ENCODE measurements at regions not wholly inside any gene's neighbourhood (a gene's known extent, or its start where the extent isn't known, plus 50 kb on each side); places are given as distances from the start of the nearest gene placed in this dataset.

- H3K4me1 Mint-ChIP-seq (ENCODE audit: low read depth), result no peaks in the 10 kb centered on the region
- H3K36me3 Mint-ChIP-seq (ENCODE audit: low read depth), result no peaks in the 10 kb centered on the region
- H3K4me3 Mint-ChIP-seq (ENCODE audit: low read depth), result no peak overlapping the region
- H3K27me3 Mint-ChIP-seq (ENCODE audit: low read depth), result no peaks in the 10 kb centered on the region
- intact Hi-C loops (cut with micrococcal nuclease), result no loop called here
- DNase-seq (ENCODE audit: low spot score), result no peak
- H3K9me3 Mint-ChIP-seq, result no peaks in the 10 kb centered on the region
- H3K27ac Mint-ChIP-seq, result no peak overlapping the region
Measured at GRCh38 chr20:60676011-60676410, 576.0 kb upstream of the CDH4 start.

- Mint-ChIP-seq H3K27ac (no peak overlapping the region), H3K4me1 (ENCODE audit: low read depth) (no peaks in the 10 kb centered on the region), H3K36me3 (ENCODE audit: low read depth) (no peaks in the 10 kb centered on the region), H3K9me3 (no peaks in the 10 kb centered on the region), H3K4me3 (ENCODE audit: low read depth) (no peak overlapping the region), H3K27me3 (ENCODE audit: low read depth) (no peaks in the 10 kb centered on the region)
- no peak for DNase-seq (ENCODE audit: low spot score)
- intact Hi-C loops (cut with micrococcal nuclease), result no loop called here
Measured at GRCh38 chr20:60677819-60678218, 574.2 kb upstream of the CDH4 start.

- Mint-ChIP-seq H3K4me3 (ENCODE audit: low read depth) (no peak overlapping the region), H3K27ac (no peak overlapping the region), H3K4me1 (ENCODE audit: low read depth) (no peaks in the 10 kb centered on the region)
Measured at GRCh38 chr20:60680554-60680953, 571.5 kb upstream of the CDH4 start.

GRCh38 chr20:60687213-60687612 lies 564.8 kb upstream of the CDH4 start:
- no peak overlapping the region for H3K27ac Mint-ChIP-seq
- intact Hi-C loops (cut with micrococcal nuclease), result no loop called here
- no peaks in the 10 kb centered on the region for H3K9me3 Mint-ChIP-seq
- H3K4me1 Mint-ChIP-seq (ENCODE audit: low read depth), result no peaks in the 10 kb centered on the region
- no peaks in the 10 kb centered on the region for H3K36me3 Mint-ChIP-seq (ENCODE audit: low read depth)
- no peak for DNase-seq (ENCODE audit: low spot score)
- no peak overlapping the region for H3K4me3 Mint-ChIP-seq (ENCODE audit: low read depth)
- no peaks in the 10 kb centered on the region for H3K27me3 Mint-ChIP-seq (ENCODE audit: low read depth)

More at GRCh38 chr20:60680554-60680953, 571.5 kb upstream of the CDH4 start:
- intact Hi-C loops (cut with micrococcal nuclease), result no loop called here
- no peak for DNase-seq (ENCODE audit: low spot score)
- no peaks in the 10 kb centered on the region for H3K27me3 Mint-ChIP-seq (ENCODE audit: low read depth)
- H3K9me3 Mint-ChIP-seq, result no peaks in the 10 kb centered on the region
- H3K36me3 Mint-ChIP-seq (ENCODE audit: low read depth), result no peaks in the 10 kb centered on the region

- Mint-ChIP-seq H3K27me3 (ENCODE audit: low read depth) (no peaks in the 10 kb centered on the region), H3K36me3 (ENCODE audit: low read depth) (no peaks in the 10 kb centered on the region), H3K9me3 (no peaks in the 10 kb centered on the region), H3K27ac (no peak overlapping the region), H3K4me3 (ENCODE audit: low read depth) (no peak overlapping the region), H3K4me1 (ENCODE audit: low read depth) (no peaks in the 10 kb centered on the region)
- intact Hi-C loops (cut with micrococcal nuclease), result no loop called here
- no peak for DNase-seq (ENCODE audit: low spot score)
Measured at GRCh38 chr20:60690771-60691170, 561.3 kb upstream of the CDH4 start.

- Mint-ChIP-seq H3K4me3 (ENCODE audit: low read depth) (no peak overlapping the region), H3K27me3 (ENCODE audit: low read depth) (no peaks in the 10 kb centered on the region), H3K36me3 (ENCODE audit: low read depth) (no peaks in the 10 kb centered on the region), H3K4me1 (ENCODE audit: low read depth) (no peaks in the 10 kb centered on the region), H3K9me3 (no peaks in the 10 kb centered on the region), H3K27ac (no peak overlapping the region)
- intact Hi-C loops (cut with micrococcal nuclease), result no loop called here
- no peak for DNase-seq (ENCODE audit: low spot score)
Measured at GRCh38 chr20:60691966-60692615, 560.0 kb upstream of the CDH4 start.

GRCh38 chr20:60693496-60694133 lies 558.4 kb upstream of the CDH4 start:
- no peak overlapping the region for H3K4me3 Mint-ChIP-seq (ENCODE audit: low read depth)
- H3K36me3 Mint-ChIP-seq (ENCODE audit: low read depth), result no peaks in the 10 kb centered on the region
- no peak overlapping the region for H3K27ac Mint-ChIP-seq
- intact Hi-C loops (cut with micrococcal nuclease), result no loop called here
- no peaks in the 10 kb centered on the region for H3K9me3 Mint-ChIP-seq
- H3K4me1 Mint-ChIP-seq (ENCODE audit: low read depth), result no peaks in the 10 kb centered on the region
- DNase-seq (ENCODE audit: low spot score), result no peak
- no peaks in the 10 kb centered on the region for H3K27me3 Mint-ChIP-seq (ENCODE audit: low read depth)

GRCh38 chr20:60694763-60695162 lies 557.3 kb upstream of the CDH4 start:
- Mint-ChIP-seq H3K27me3 (ENCODE audit: low read depth) (no peaks in the 10 kb centered on the region), H3K9me3 (no peaks in the 10 kb centered on the region), H3K27ac (no peak overlapping the region), H3K4me3 (ENCODE audit: low read depth) (no peak overlapping the region), H3K36me3 (ENCODE audit: low read depth) (no peaks in the 10 kb centered on the region), H3K4me1 (ENCODE audit: low read depth) (no peaks in the 10 kb centered on the region)
- DNase-seq (ENCODE audit: low spot score), result no peak
- intact Hi-C loops (cut with micrococcal nuclease), result no loop called here

GRCh38 chr20:60695226-60696000 lies 556.6 kb upstream of the CDH4 start:
- Mint-ChIP-seq H3K27me3 (ENCODE audit: low read depth) (no peaks in the 10 kb centered on the region), H3K36me3 (ENCODE audit: low read depth) (no peaks in the 10 kb centered on the region), H3K4me3 (ENCODE audit: low read depth) (no peak overlapping the region), H3K27ac (no peak overlapping the region), H3K4me1 (ENCODE audit: low read depth) (no peaks in the 10 kb centered on the region), H3K9me3 (no peaks in the 10 kb centered on the region)
- no peak for DNase-seq (ENCODE audit: low spot score)
- intact Hi-C loops (cut with micrococcal nuclease), result no loop called here

GRCh38 chr20:60697252-60697651 lies 554.8 kb upstream of the CDH4 start:
- no peaks in the 10 kb centered on the region for H3K36me3 Mint-ChIP-seq (ENCODE audit: low read depth)
- intact Hi-C loops (cut with micrococcal nuclease), result no loop called here
- H3K9me3 Mint-ChIP-seq, result no peaks in the 10 kb centered on the region
- no peak for DNase-seq (ENCODE audit: low spot score)
- H3K27me3 Mint-ChIP-seq (ENCODE audit: low read depth), result no peaks in the 10 kb centered on the region
- no peaks in the 10 kb centered on the region for H3K4me1 Mint-ChIP-seq (ENCODE audit: low read depth)
- no peak overlapping the region for H3K4me3 Mint-ChIP-seq (ENCODE audit: low read depth)
- no peak overlapping the region for H3K27ac Mint-ChIP-seq

GRCh38 chr20:60700728-60701127 lies 551.3 kb upstream of the CDH4 start:
- no peaks in the 10 kb centered on the region for H3K9me3 Mint-ChIP-seq
- no peak overlapping the region for H3K27ac Mint-ChIP-seq
- H3K36me3 Mint-ChIP-seq (ENCODE audit: low read depth), result no peaks in the 10 kb centered on the region
- H3K4me1 Mint-ChIP-seq (ENCODE audit: low read depth), result no peaks in the 10 kb centered on the region
- no peaks in the 10 kb centered on the region for H3K27me3 Mint-ChIP-seq (ENCODE audit: low read depth)
- intact Hi-C loops (cut with micrococcal nuclease), result no loop called here
- no peak overlapping the region for H3K4me3 Mint-ChIP-seq (ENCODE audit: low read depth)
- DNase-seq (ENCODE audit: low spot score), result no peak

GRCh38 chr20:60704147-60704546 lies 547.9 kb upstream of the CDH4 start:
- no peak for DNase-seq (ENCODE audit: low spot score)
- H3K27me3 Mint-ChIP-seq (ENCODE audit: low read depth), result no peaks in the 10 kb centered on the region
- no peaks in the 10 kb centered on the region for H3K9me3 Mint-ChIP-seq
- no peaks in the 10 kb centered on the region for H3K36me3 Mint-ChIP-seq (ENCODE audit: low read depth)
- no peak overlapping the region for H3K27ac Mint-ChIP-seq
- H3K4me3 Mint-ChIP-seq (ENCODE audit: low read depth), result no peak overlapping the region
- intact Hi-C loops (cut with micrococcal nuclease), result no loop called here
- no peaks in the 10 kb centered on the region for H3K4me1 Mint-ChIP-seq (ENCODE audit: low read depth)

- no peaks in the 10 kb centered on the region for H3K36me3 Mint-ChIP-seq (ENCODE audit: low read depth)
- no peak overlapping the region for H3K27ac Mint-ChIP-seq
- DNase-seq (ENCODE audit: low spot score), result no peak
- H3K9me3 Mint-ChIP-seq, result no peaks in the 10 kb centered on the region
- H3K4me3 Mint-ChIP-seq (ENCODE audit: low read depth), result no peak overlapping the region
- intact Hi-C loops (cut with micrococcal nuclease), result no loop called here
- no peaks in the 10 kb centered on the region for H3K27me3 Mint-ChIP-seq (ENCODE audit: low read depth)
- H3K4me1 Mint-ChIP-seq (ENCODE audit: low read depth), result no peaks in the 10 kb centered on the region
Measured at GRCh38 chr20:60713396-60713795, 538.7 kb upstream of the CDH4 start.
